A549 (cell line): ENCODE measurements at regions not wholly inside any gene's neighbourhood (a gene's known extent, or its start where the extent isn't known, plus 50 kb on each side); places are given as distances from the start of the nearest gene placed in this dataset.

Experiments
- ATAC-seq, 2 experiments: fragments of 200-7000 bp in 1 of 2; fragments of >200 bp in 1 of 2; cut with Nextera tagmentation in 1 of 2; cut with Tn5 transposase in 1 of 2; 3 replicates each; pipeline versions ENCODE4 v1.8.0 to v1.9.1; 2018 to 2020; ENCODE audit warnings: mild to moderate bottlenecking in 1 of 2, moderate library complexity in 1 of 2
- CTCF ChIA-PET: fragments of 300-600 bp; sonication (Branson Sonifier 250); formaldehyde crosslinking; extraction: SDS; loops from one replicate; lab custom pipeline; 2021; ENCODE audit warnings: antibody characterized with exemption, inconsistent platforms; lab: Yijun Ruan, JAX
- POLR2A ChIA-PET: fragments of 350-600 bp; formaldehyde crosslinking; extraction: SDS; loops from one replicate; lab custom pipeline; 2021; ENCODE audit warnings: antibody characterized with exemption, inconsistent platforms; lab: Yijun Ruan, JAX
- DNase-seq, 2 experiments: peaks; one replicate each; pipeline versions ENCODE4 v3.0.0 to v3.0.0-alpha.2; 2011 to 2016; ENCODE audit warnings: low read depth in 1 of 2, low spot score in 1 of 2
- FAIRE-seq: peaks from 2 replicates; lab custom pipeline; 2011; peaks lifted over from hg19 to GRCh38; lab: Jason Lieb, UNC
- H3K27ac ChIP-seq, 2 experiments: fragments of >200 bp; sonication (Bioruptor Twin); formaldehyde crosslinking; 3 replicates each; pipeline ENCODE4 v1.5.1; 2016 to 2017
- H3K4me1 ChIP-seq: fragments of >200 bp; sonication (Bioruptor Twin); formaldehyde crosslinking; 3 replicates; pipeline ENCODE4 v1.6.1; 2016
- H3K4me2 ChIP-seq: fragments of >200 bp; sonication (Bioruptor Twin); formaldehyde crosslinking; 3 replicates; pipeline ENCODE4 v1.6.1; 2016
- H3K4me3 ChIP-seq: fragments of >200 bp; sonication (Bioruptor Twin); formaldehyde crosslinking; 3 replicates; pipeline ENCODE4 v1.5.1; 2016
- H3K9me3 ChIP-seq: fragments of >200 bp; sonication (Bioruptor Twin); formaldehyde crosslinking; 3 replicates; pipeline ENCODE4 v1.6.1; 2016
- CBX2 ChIP-seq: fragments of 200-600 bp; sonication (generic); IDR thresholded peaks from 2 replicates; pipeline ENCODE4 v1.6.1; 2016; ENCODE audit warnings: low read depth, mild to moderate bottlenecking, borderline replicate concordance
- CEBPB ChIP-seq, 2 experiments: fragments of >200 bp in 1 of 2; sonication (Bioruptor Twin) in 1 of 2; formaldehyde crosslinking in 1 of 2; IDR thresholded peaks; 2 replicates each; pipeline ENCODE4 v1.6.1; 2012 to 2016
- EHF ChIP-seq: fragments of 250-450 bp; sonication (Bioruptor Pico); IDR thresholded peaks from 2 replicates; pipeline ENCODE4 v1.5.0; 2020; ENCODE audit warnings: mild to moderate bottlenecking
- EHMT2 ChIP-seq: fragments of 200-600 bp; sonication (generic); IDR thresholded peaks from 2 replicates; pipeline ENCODE4 v1.6.1; 2016; ENCODE audit warnings: antibody characterized with exemption, low read depth, mild to moderate bottlenecking, moderate library complexity
- EP300 ChIP-seq, 2 experiments: fragments of >200 bp; sonication (Bioruptor Twin); formaldehyde crosslinking; IDR thresholded peaks; 2 replicates in 1 of 2; 3 replicates in 1 of 2; pipeline ENCODE4 v1.6.1; 2016 to 2017
- FOSB ChIP-seq: fragments of 250-450 bp; sonication (Bioruptor Pico); IDR thresholded peaks from 2 replicates; pipeline ENCODE4 v1.5.0; 2020; ENCODE audit warnings: mild to moderate bottlenecking, moderate library complexity
- FOSL2 ChIP-seq, 2 experiments: fragments of 450-650 bp in 1 of 2; fragments of >200 bp in 1 of 2; sonication (Bioruptor Twin) in 1 of 2; formaldehyde crosslinking; IDR thresholded peaks; 2 replicates each; pipeline versions ENCODE4 v1.5.0 to v1.6.1; 2016 to 2020; ENCODE audit warnings: mild to moderate bottlenecking in 1 of 2, moderate library complexity in 1 of 2
- FOXS1 ChIP-seq: fragments of 250-450 bp; sonication (Bioruptor Pico); IDR thresholded peaks from 2 replicates; pipeline ENCODE4 v1.5.0; 2020; ENCODE audit warnings: mild to moderate bottlenecking, moderate library complexity
- GATA3 ChIP-seq: IDR thresholded peaks from 2 replicates; pipeline ENCODE4 v1.6.1; 2012; ENCODE audit warnings: borderline replicate concordance
- HEYL ChIP-seq: fragments of 250-450 bp; sonication (Bioruptor Pico); IDR thresholded peaks from 2 replicates; pipeline ENCODE4 v1.8.0; 2021; ENCODE audit warnings: mild to moderate bottlenecking, moderate library complexity
- HOXA7 ChIP-seq: fragments of 250-450 bp; sonication (Bioruptor Pico); IDR thresholded peaks from 2 replicates; pipeline ENCODE4 v1.5.0; 2020; ENCODE audit warnings: mild to moderate bottlenecking, moderate library complexity
- HOXB13 ChIP-seq: fragments of 250-450 bp; sonication (Bioruptor Pico); IDR thresholded peaks from 2 replicates; pipeline ENCODE4 v1.5.0; 2020; ENCODE audit warnings: low read depth, mild to moderate bottlenecking, moderate library complexity
- JUNB ChIP-seq: fragments of >200 bp; sonication (Bioruptor Twin); formaldehyde crosslinking; IDR thresholded peaks from 2 replicates; pipeline ENCODE4 v1.6.1; 2016
- NPAS2 ChIP-seq: fragments of 250-450 bp; sonication (Bioruptor Pico); IDR thresholded peaks from 2 replicates; pipeline ENCODE4 v1.8.0; 2022; ENCODE audit warnings: mild to moderate bottlenecking, moderate library complexity, borderline replicate concordance
- NR3C1 ChIP-seq: fragments of >200 bp; sonication (Bioruptor Twin); formaldehyde crosslinking; IDR thresholded peaks from 3 replicates; pipeline ENCODE4 v1.6.1; 2017
- PHF8 ChIP-seq: fragments of 200-600 bp; sonication (generic); IDR thresholded peaks from 2 replicates; pipeline ENCODE4 v1.6.1; 2016; ENCODE audit warnings: low read depth, mild to moderate bottlenecking, antibody characterized with exemption, moderate library complexity, borderline replicate concordance
- POLR2A ChIP-seq: IDR thresholded peaks from 2 replicates; pipeline ENCODE4 v1.6.1; 2012; ENCODE audit warnings: mild to moderate bottlenecking, low read length
- RAD21 ChIP-seq, 2 experiments: fragments of >200 bp in 1 of 2; sonication (Bioruptor Twin) in 1 of 2; formaldehyde crosslinking in 1 of 2; IDR thresholded peaks in 1 of 2; conservative IDR thresholded peaks in 1 of 2; 2 replicates in 1 of 2; 3 replicates in 1 of 2; pipeline ENCODE4 v1.6.1; 2012 to 2018; ENCODE audit warnings: inconsistent platforms in 1 of 2
- RNF2 ChIP-seq: fragments of 200-600 bp; sonication (generic); IDR thresholded peaks from 2 replicates; pipeline ENCODE4 v1.6.1; 2016; ENCODE audit warnings: low read depth, mild to moderate bottlenecking, antibody characterized with exemption, moderate library complexity, borderline replicate concordance
- ZC3H11A ChIP-seq: fragments of 450-650 bp; IDR thresholded peaks from 2 replicates; pipeline ENCODE4 v1.6.1; 2014; ENCODE audit warnings: antibody characterized with exemption, mild to moderate bottlenecking
- ZNF302 ChIP-seq: fragments of 250-450 bp; sonication (Bioruptor Pico); IDR thresholded peaks from 2 replicates; pipeline ENCODE4 v1.9.0; 2021; ENCODE audit warnings: inconsistent platforms, mild to moderate bottlenecking, moderate library complexity
- ZSCAN20 ChIP-seq: fragments of 250-450 bp; sonication (Bioruptor Pico); IDR thresholded peaks from 2 replicates; pipeline ENCODE4 v1.8.0; 2022; ENCODE audit warnings: mild to moderate bottlenecking, moderate library complexity
- WGBS: methylation state at CpG from one replicate; pipeline ENCODE4 v1.1.6; 2017; ENCODE audit errors: missing lambda C conversion rate; 5-methylcytosine and 5-hydroxymethylcytosine counted together
- TF ChIP-seq, protein P1 (sequence below): fragments of 200-600 bp; sonication (generic); IDR thresholded peaks from 2 replicates; pipeline ENCODE4 v1.6.1; 2016; ENCODE audit warnings: antibody characterized with exemption, mild to moderate bottlenecking, moderate library complexity
- TF ChIP-seq, protein P2 (sequence below): IDR thresholded peaks from 2 replicates; pipeline ENCODE4 v1.6.1; 2012; ENCODE audit warnings: low read depth, borderline replicate concordance
- TF ChIP-seq, protein P3 (sequence below): IDR thresholded peaks from 2 replicates; pipeline ENCODE4 v1.6.1; 2012
- TF ChIP-seq, protein P4 (sequence below): IDR thresholded peaks from 2 replicates; pipeline ENCODE4 v1.6.1; 2012
- TF ChIP-seq, protein P5 (sequence below): fragments of 250-450 bp; sonication (Bioruptor Pico); IDR thresholded peaks from 2 replicates; pipeline ENCODE4 v1.5.0; 2021; ENCODE audit warnings: mild to moderate bottlenecking, moderate library complexity, borderline replicate concordance
- TF ChIP-seq, protein P6 (sequence below): fragments of 250-450 bp; sonication (Bioruptor Pico); IDR thresholded peaks from 2 replicates; pipeline ENCODE4 v1.5.0; 2020; ENCODE audit warnings: low read depth, mild to moderate bottlenecking, moderate library complexity

DNA sequence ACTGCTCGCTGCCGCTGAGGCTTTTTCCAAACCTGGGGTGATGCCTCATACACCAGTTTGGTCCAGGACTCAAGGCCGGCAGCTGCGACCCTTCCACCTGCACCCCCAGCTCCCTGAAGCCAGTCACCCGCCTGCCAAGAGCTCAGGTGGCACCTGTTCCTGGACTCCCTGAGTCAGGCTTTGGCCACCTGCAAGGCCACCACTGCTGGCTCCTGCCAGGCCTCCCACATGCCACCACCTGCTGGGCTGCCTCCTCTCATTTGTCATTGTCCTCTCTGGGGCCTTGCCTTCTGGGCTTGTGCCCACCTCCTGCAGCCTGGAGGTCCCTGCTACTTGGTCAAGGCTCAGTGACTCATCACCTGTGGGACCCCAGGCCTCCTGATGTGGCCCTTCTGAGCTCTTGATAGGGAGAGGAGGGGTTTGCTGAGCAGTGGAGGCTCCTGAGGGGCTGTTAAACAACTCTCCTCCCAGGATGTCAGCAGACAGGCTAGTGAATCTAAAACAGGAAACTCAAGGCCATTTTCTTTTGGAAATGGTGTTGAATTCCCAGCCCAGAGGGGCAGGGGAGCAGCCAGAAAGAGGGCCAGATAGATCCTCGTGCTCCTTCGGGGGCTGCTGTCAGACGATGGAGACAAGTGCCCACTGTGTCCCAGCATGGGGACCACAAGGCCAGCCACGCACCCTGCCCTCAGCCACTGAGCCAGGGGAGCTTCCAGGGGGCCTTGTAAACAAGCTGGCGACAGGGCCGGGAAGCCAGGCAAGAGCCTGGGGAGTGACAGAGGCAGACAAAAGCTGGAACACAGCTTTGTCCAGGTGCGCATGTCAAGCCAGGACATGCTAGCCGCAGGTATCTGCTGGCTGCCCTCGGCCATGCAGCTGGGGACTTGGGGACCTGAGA lies 416.8 kb downstream of the LRATD1 start:
- Histone ChIP-seq H3K4me3 (no peak overlapping the region), H3K4me2 (no peak overlapping the region), H3K4me1 (no peaks in the 10 kb centered on the region), H3K27ac (no peak overlapping the region), H3K9me3 (no peaks in the 10 kb centered on the region)
- ATAC-seq = no peak
- no peak for FAIRE-seq
- no peak for DNase-seq
- ChIA-PET CTCF (interaction anchor here (1.0 to 1.3 kb wide), 2 partner anchors 8 to 13 kb away, joined by 3 read pairs; no protein-coding TSS in a partner anchor), POLR2A (no interaction called here)
- WGBS = 38% methylated on average over 14 of the region's 14 CpGs
- TF ChIP-seq CBX2 (no peak), PHF8 (no peak), NPAS2 (CRISPR knock-in tag) (no peak), HOXB13 (CRISPR knock-in tag) (no peak), EP300 (IDR thresholded peaks at IDR 0.05) (no peak), RAD21 (conservative IDR thresholded peaks at IDR 0.05 in 1 of 2, IDR thresholded peaks at IDR 0.05 in 1 of 2) (no peak), HEYL (CRISPR knock-in tag) (no peak), EHMT2 (no peak), POLR2A (no peak), FOSB (no peak), FOXS1 (CRISPR knock-in tag) (no peak), NR3C1 (no peak)
- TF ChIP-seq, protein P1, sequence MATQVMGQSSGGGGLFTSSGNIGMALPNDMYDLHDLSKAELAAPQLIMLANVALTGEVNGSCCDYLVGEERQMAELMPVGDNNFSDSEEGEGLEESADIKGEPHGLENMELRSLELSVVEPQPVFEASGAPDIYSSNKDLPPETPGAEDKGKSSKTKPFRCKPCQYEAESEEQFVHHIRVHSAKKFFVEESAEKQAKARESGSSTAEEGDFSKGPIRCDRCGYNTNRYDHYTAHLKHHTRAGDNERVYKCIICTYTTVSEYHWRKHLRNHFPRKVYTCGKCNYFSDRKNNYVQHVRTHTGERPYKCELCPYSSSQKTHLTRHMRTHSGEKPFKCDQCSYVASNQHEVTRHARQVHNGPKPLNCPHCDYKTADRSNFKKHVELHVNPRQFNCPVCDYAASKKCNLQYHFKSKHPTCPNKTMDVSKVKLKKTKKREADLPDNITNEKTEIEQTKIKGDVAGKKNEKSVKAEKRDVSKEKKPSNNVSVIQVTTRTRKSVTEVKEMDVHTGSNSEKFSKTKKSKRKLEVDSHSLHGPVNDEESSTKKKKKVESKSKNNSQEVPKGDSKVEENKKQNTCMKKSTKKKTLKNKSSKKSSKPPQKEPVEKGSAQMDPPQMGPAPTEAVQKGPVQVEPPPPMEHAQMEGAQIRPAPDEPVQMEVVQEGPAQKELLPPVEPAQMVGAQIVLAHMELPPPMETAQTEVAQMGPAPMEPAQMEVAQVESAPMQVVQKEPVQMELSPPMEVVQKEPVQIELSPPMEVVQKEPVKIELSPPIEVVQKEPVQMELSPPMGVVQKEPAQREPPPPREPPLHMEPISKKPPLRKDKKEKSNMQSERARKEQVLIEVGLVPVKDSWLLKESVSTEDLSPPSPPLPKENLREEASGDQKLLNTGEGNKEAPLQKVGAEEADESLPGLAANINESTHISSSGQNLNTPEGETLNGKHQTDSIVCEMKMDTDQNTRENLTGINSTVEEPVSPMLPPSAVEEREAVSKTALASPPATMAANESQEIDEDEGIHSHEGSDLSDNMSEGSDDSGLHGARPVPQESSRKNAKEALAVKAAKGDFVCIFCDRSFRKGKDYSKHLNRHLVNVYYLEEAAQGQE = no peak
- TF ChIP-seq, protein P2, sequence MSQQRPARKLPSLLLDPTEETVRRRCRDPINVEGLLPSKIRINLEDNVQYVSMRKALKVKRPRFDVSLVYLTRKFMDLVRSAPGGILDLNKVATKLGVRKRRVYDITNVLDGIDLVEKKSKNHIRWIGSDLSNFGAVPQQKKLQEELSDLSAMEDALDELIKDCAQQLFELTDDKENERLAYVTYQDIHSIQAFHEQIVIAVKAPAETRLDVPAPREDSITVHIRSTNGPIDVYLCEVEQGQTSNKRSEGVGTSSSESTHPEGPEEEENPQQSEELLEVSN = no peak
- TF ChIP-seq, protein P3, sequence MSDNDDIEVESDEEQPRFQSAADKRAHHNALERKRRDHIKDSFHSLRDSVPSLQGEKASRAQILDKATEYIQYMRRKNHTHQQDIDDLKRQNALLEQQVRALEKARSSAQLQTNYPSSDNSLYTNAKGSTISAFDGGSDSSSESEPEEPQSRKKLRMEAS = no peak
- TF ChIP-seq, protein P4, sequence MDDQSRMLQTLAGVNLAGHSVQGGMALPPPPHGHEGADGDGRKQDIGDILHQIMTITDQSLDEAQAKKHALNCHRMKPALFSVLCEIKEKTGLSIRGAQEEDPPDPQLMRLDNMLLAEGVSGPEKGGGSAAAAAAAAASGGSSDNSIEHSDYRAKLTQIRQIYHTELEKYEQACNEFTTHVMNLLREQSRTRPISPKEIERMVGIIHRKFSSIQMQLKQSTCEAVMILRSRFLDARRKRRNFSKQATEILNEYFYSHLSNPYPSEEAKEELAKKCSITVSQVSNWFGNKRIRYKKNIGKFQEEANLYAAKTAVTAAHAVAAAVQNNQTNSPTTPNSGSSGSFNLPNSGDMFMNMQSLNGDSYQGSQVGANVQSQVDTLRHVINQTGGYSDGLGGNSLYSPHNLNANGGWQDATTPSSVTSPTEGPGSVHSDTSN = no peak
- TF ChIP-seq, protein P5, sequence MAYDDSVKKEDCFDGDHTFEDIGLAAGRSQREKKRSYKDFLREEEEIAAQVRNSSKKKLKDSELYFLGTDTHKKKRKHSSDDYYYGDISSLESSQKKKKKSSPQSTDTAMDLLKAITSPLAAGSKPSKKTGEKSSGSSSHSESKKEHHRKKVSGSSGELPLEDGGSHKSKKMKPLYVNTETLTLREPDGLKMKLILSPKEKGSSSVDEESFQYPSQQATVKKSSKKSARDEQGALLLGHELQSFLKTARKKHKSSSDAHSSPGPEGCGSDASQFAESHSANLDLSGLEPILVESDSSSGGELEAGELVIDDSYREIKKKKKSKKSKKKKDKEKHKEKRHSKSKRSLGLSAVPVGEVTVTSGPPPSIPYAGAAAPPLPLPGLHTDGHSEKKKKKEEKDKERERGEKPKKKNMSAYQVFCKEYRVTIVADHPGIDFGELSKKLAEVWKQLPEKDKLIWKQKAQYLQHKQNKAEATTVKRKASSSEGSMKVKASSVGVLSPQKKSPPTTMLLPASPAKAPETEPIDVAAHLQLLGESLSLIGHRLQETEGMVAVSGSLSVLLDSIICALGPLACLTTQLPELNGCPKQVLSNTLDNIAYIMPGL (CRISPR knock-in tag) = no peak

DNA sequence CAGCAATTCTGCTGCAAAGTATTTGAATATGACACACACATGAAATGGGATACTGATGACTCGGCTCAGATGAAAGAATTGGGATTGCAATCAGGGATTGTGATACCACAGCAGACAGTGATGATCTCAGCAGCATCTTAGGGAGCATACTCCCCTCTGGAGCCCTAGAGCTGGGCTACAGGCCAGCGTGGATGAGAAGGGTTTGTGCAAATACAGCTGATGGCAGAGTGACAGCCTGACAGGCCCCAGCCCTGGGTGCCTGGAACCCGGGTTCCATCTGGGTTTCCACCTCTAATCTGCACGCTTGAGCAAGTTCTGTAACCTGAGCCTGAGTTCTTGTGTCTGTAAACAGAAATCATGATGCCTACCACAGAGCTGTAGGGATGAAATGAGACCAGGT lies 418.0 kb downstream of the LRATD1 start:
- ChIA-PET CTCF (no interaction called here), POLR2A (no interaction called here)
- FAIRE-seq = no peak
- Histone ChIP-seq H3K4me3 (no peak overlapping the region), H3K4me2 (no peak overlapping the region), H3K9me3 (no peaks in the 10 kb centered on the region), H3K4me1 (no peaks in the 10 kb centered on the region), H3K27ac (no peak overlapping the region)
- WGBS = 7% methylated on average over 4 of the region's 4 CpGs
- peak in 1 of 2 experiments; percentile 33; a peak in 1 of 6 replicates for ATAC-seq
- DNase-seq = no peak
- no peak for TF ChIP-seq JUNB
- no peak for TF ChIP-seq CBX2
- TF ChIP-seq HOXA7 (CRISPR knock-in tag) = no peak
- TF ChIP-seq RAD21 (conservative IDR thresholded peaks at IDR 0.05 in 1 of 2, IDR thresholded peaks at IDR 0.05 in 1 of 2) = no peak
- TF ChIP-seq POLR2A = no peak
- TF ChIP-seq FOXS1 (CRISPR knock-in tag) = no peak
- no peak for TF ChIP-seq GATA3
- no peak for TF ChIP-seq ZNF302 (CRISPR knock-in tag)
- no peak for TF ChIP-seq ZSCAN20 (CRISPR knock-in tag)
- no peak for TF ChIP-seq ZC3H11A
- no peak for TF ChIP-seq RNF2
- no peak for TF ChIP-seq EHF
- no peak for TF ChIP-seq EP300 (IDR thresholded peaks at IDR 0.05)
- TF ChIP-seq, protein P6, sequence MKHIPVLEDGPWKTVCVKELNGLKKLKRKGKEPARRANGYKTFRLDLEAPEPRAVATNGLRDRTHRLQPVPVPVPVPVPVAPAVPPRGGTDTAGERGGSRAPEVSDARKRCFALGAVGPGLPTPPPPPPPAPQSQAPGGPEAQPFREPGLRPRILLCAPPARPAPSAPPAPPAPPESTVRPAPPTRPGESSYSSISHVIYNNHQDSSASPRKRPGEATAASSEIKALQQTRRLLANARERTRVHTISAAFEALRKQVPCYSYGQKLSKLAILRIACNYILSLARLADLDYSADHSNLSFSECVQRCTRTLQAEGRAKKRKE = no peak
- TF ChIP-seq FOSL2 (IDR thresholded peaks at IDR 0.05) = no peak
- no peak for TF ChIP-seq FOSL2 (CRISPR knock-in tag; IDR thresholded peaks at IDR 0.05)
- TF ChIP-seq CEBPB (IDR thresholded peaks at IDR 0.05) = no peak
